ENCODE measurements at regions not wholly inside any gene's neighbourhood (a gene's known extent, or its start where the extent isn't known, plus 50 kb on each side); places are given as distances from the start of the nearest gene placed in this dataset.

GRCh38 chr4:38406243-38406642, 257.8 kb upstream of the KLF3 start:
- Histone ChIP-seq H3K36me3 (ENCODE audit: control insufficient read depth, insufficient read depth, low read length) (no peaks in the 10 kb centered on the region), H3K4me3 (ENCODE audit: low read depth, low read length) (no peak overlapping the region), H3K27me3 (ENCODE audit: control insufficient read depth, insufficient read depth, low read length) (peaks cover 2% of the 10 kb centered on the region)
- TF ChIP-seq CTCF (IDR thresholded peaks at IDR 0.05; ENCODE audit: insufficient read depth, low read length, severe bottlenecking): no peak
- FAIRE-seq (no peak), DNase-seq (ENCODE audit: low read depth) (no peak)

GRCh38 chr4:38409852-38410251, 254.1 kb upstream of the KLF3 start:
- Histone ChIP-seq H3K36me3 (ENCODE audit: control insufficient read depth, insufficient read depth, low read length) (no peaks in the 10 kb centered on the region), H3K4me3 (ENCODE audit: low read depth, low read length) (no peak overlapping the region), H3K27me3 (ENCODE audit: control insufficient read depth, insufficient read depth, low read length) (peaks cover 2% of the 10 kb centered on the region)
- no peak for FAIRE-seq
- DNase-seq (ENCODE audit: low read depth): no peak
- TF ChIP-seq CTCF (IDR thresholded peaks at IDR 0.05; ENCODE audit: insufficient read depth, low read length, severe bottlenecking): no peak

- Histone ChIP-seq H3K36me3 (ENCODE audit: control insufficient read depth, insufficient read depth, low read length) (no peaks in the 10 kb centered on the region), H3K4me3 (ENCODE audit: low read depth, low read length) (no peak overlapping the region), H3K27me3 (ENCODE audit: control insufficient read depth, insufficient read depth, low read length) (peaks cover 2% of the 10 kb centered on the region)
- no peak for TF ChIP-seq CTCF (IDR thresholded peaks at IDR 0.05; ENCODE audit: insufficient read depth, low read length, severe bottlenecking)
- no peak for FAIRE-seq
- no peak for DNase-seq (ENCODE audit: low read depth)
Observed at GRCh38 chr4:38411092-38411491, 252.9 kb upstream of the KLF3 start.

GRCh38 chr4:38411981-38412536, 251.9 kb upstream of the KLF3 start:
- Histone ChIP-seq H3K4me3 (ENCODE audit: low read depth, low read length) (no peak overlapping the region), H3K27me3 (ENCODE audit: control insufficient read depth, insufficient read depth, low read length) (peaks cover 2% of the 10 kb centered on the region), H3K36me3 (ENCODE audit: control insufficient read depth, insufficient read depth, low read length) (no peaks in the 10 kb centered on the region)
- TF ChIP-seq CTCF (IDR thresholded peaks at IDR 0.05; ENCODE audit: insufficient read depth, low read length, severe bottlenecking): no peak
- FAIRE-seq (no peak), DNase-seq (ENCODE audit: low read depth) (no peak)

GRCh38 chr4:38413524-38414341, 250.3 kb upstream of the KLF3 start:
- no peak for TF ChIP-seq CTCF (IDR thresholded peaks at IDR 0.05; ENCODE audit: insufficient read depth, low read length, severe bottlenecking)
- DNase-seq (ENCODE audit: low read depth): no peak
- Histone ChIP-seq H3K36me3 (ENCODE audit: control insufficient read depth, insufficient read depth, low read length) (no peaks in the 10 kb centered on the region), H3K27me3 (ENCODE audit: control insufficient read depth, insufficient read depth, low read length) (no peaks in the 10 kb centered on the region), H3K4me3 (ENCODE audit: low read depth, low read length) (no peak overlapping the region)
- FAIRE-seq: no peak
